ENCODE measurements at regions not wholly inside any gene's neighbourhood (a gene's known extent, or its start where the extent isn't known, plus 50 kb on each side); places are given as distances from the start of the nearest gene placed in this dataset.

GRCh38 chr1:212189352-212189738 is 95.9 kb upstream of the PPP2R5A start:
- DNase-seq (ENCODE audit: low read depth) = no peak

- no peak for DNase-seq (ENCODE audit: low read depth)
Observed at GRCh38 chr1:212190169-212190568, 95.0 kb upstream of the PPP2R5A start.

GRCh38 chr1:212192261-212192998 is 92.8 kb upstream of the PPP2R5A start:
- DNase-seq (ENCODE audit: low read depth) = no peak

GRCh38 chr1:212196355-212196754 is 88.9 kb upstream of the PPP2R5A start:
- no peak for DNase-seq (ENCODE audit: low read depth)

GRCh38 chr1:212201461-212201860 is 83.7 kb upstream of the PPP2R5A start:
- no peak for DNase-seq (ENCODE audit: low read depth)

GRCh38 chr1:212203630-212204029 is 81.6 kb upstream of the PPP2R5A start:
- no peak for DNase-seq (ENCODE audit: low read depth)

GRCh38 chr1:212205006-212205405 is 80.2 kb upstream of the PPP2R5A start:
- no peak for DNase-seq (ENCODE audit: low read depth)

GRCh38 chr1:212205843-212206242 is 79.4 kb upstream of the PPP2R5A start:
- peak; percentile 32 for DNase-seq (ENCODE audit: low read depth)

- peak; percentile 30 for DNase-seq (ENCODE audit: low read depth)
Observed at GRCh38 chr1:212207118-212207517, 78.1 kb upstream of the PPP2R5A start.

- peak; percentile 79 for DNase-seq (ENCODE audit: low read depth)
Observed at GRCh38 chr1:212207822-212208520, 77.2 kb upstream of the PPP2R5A start.

GRCh38 chr1:212208978-212209644 is 76.1 kb upstream of the PPP2R5A start:
- DNase-seq (ENCODE audit: low read depth) = no peak

GRCh38 chr1:212211371-212211770 is 73.8 kb upstream of the PPP2R5A start:
- DNase-seq (ENCODE audit: low read depth) = no peak

GRCh38 chr1:212212343-212212742 is 72.9 kb upstream of the PPP2R5A start:
- DNase-seq (ENCODE audit: low read depth) = no peak

- no peak for DNase-seq (ENCODE audit: low read depth)
Observed at GRCh38 chr1:212212906-212213305, 72.3 kb upstream of the PPP2R5A start.

GRCh38 chr1:212213784-212214183 is 71.4 kb upstream of the PPP2R5A start:
- no peak for DNase-seq (ENCODE audit: low read depth)

- no peak for DNase-seq (ENCODE audit: low read depth)
Observed at GRCh38 chr1:212214325-212214724, 70.9 kb upstream of the PPP2R5A start.

GRCh38 chr1:212215910-212216309 is 69.3 kb upstream of the PPP2R5A start:
- no peak for DNase-seq (ENCODE audit: low read depth)

- peak; percentile 40 for DNase-seq (ENCODE audit: low read depth)
Observed at GRCh38 chr1:212217633-212218032, 67.6 kb upstream of the PPP2R5A start.

- no peak for DNase-seq (ENCODE audit: low read depth)
Observed at GRCh38 chr1:212218065-212218464, 67.1 kb upstream of the PPP2R5A start.

GRCh38 chr1:212218911-212219310 is 66.3 kb upstream of the PPP2R5A start:
- peak; percentile 66 for DNase-seq (ENCODE audit: low read depth)

GRCh38 chr1:212219679-212220463 is 65.3 kb upstream of the PPP2R5A start:
- no peak for DNase-seq (ENCODE audit: low read depth)

- peak; percentile 43 for DNase-seq (ENCODE audit: low read depth)
Observed at GRCh38 chr1:212221801-212222200, 63.4 kb upstream of the PPP2R5A start.

Measured in myocyte (in vitro differentiated cells).